Thoracic aorta (tissue), 2 donors: ENCODE measurements at regions not wholly inside any gene's neighbourhood (a gene's known extent, or its start where the extent isn't known, plus 50 kb on each side); places are given as distances from the start of the nearest gene placed in this dataset.

Source experiments
- ATAC-seq: fragments of 150-250 bp; one replicate; pipeline ENCODE4 v1.8.0; 2017; ENCODE audit warnings: low read depth; ENCODE audit not compliant: insufficient number of reproducible peaks, low FRiP score
- DNase-seq: peaks from one replicate; pipeline ENCODE4 v3.0.0-alpha.2; 2020; ENCODE audit warnings: low spot score
- H3K27ac ChIP-seq, 2 donors: fragments of 200-600 bp; sonication (generic); 1 replicate in 1 of 2; 2 replicates in 1 of 2; pipeline ENCODE4 v1.5.1; 2016; ENCODE audit warnings: mild to moderate bottlenecking in 2 of 2, moderate library complexity in 2 of 2
- H3K27me3 ChIP-seq: fragments of 200-600 bp; sonication (generic); replicated peaks from 2 replicates; pipeline ENCODE4 v1.6.0; 2016; ENCODE audit warnings: mild to moderate bottlenecking; ENCODE audit not compliant: insufficient read depth
- H3K36me3 ChIP-seq: fragments of 200-600 bp; sonication (generic); one replicate; pipeline ENCODE4 v1.5.1; 2016
- H3K4me1 ChIP-seq, 2 donors: fragments of 200-600 bp; sonication (generic); 1 replicate in 1 of 2; 2 replicates in 1 of 2; pipeline versions ENCODE4 v1.5.1 to v1.6.0; 2016; ENCODE audit warnings: low read depth in 2 of 2, mild to moderate bottlenecking in 1 of 2; ENCODE audit not compliant: control insufficient read depth in 1 of 2
- H3K4me3 ChIP-seq: fragments of 200-600 bp; sonication (generic); 2 replicates; pipeline ENCODE4 v1.5.1; 2016; ENCODE audit warnings: mild to moderate bottlenecking
- H3K9me3 ChIP-seq: fragments of 200-600 bp; sonication (generic); 2 replicates; pipeline ENCODE4 v1.5.1; 2016
- CTCF ChIP-seq: fragments of 200-600 bp; sonication (generic); IDR thresholded peaks from one replicate; pipeline ENCODE4 v1.5.1; 2019; ENCODE audit warnings: antibody characterized with exemption

GRCh38 chr6:14335071-14335470, 217.5 kb downstream of the CD83 start:
- Histone ChIP-seq H3K4me3 (no peak overlapping the region), H3K36me3 (no peaks in the 10 kb centered on the region), H3K27me3 (no peaks in the 10 kb centered on the region), H3K27ac (no peak overlapping the region), H3K9me3 (no peaks in the 10 kb centered on the region), H3K4me1 (peaks cover 0 to 24% of the 10 kb centered on the region in 2 donors)
- no peak for DNase-seq
- no peak for TF ChIP-seq CTCF
- ATAC-seq: no peak

GRCh38 chr6:14337152-14337551, 219.6 kb downstream of the CD83 start:
- no peak for TF ChIP-seq CTCF
- Histone ChIP-seq H3K9me3 (no peaks in the 10 kb centered on the region), H3K4me1 (peaks cover 0 to 25% of the 10 kb centered on the region in 2 donors), H3K4me3 (no peak overlapping the region), H3K27me3 (no peaks in the 10 kb centered on the region), H3K36me3 (no peaks in the 10 kb centered on the region), H3K27ac (no peak overlapping the region)
- no peak for DNase-seq
- ATAC-seq: no peak

- Histone ChIP-seq H3K4me1 (peaks cover 0 to 25% of the 10 kb centered on the region in 2 donors), H3K27me3 (no peaks in the 10 kb centered on the region), H3K27ac (no peak overlapping the region), H3K4me3 (no peak overlapping the region), H3K9me3 (no peaks in the 10 kb centered on the region), H3K36me3 (no peaks in the 10 kb centered on the region)
- DNase-seq (no peak), ATAC-seq (no peak)
- TF ChIP-seq CTCF: no peak
These were observed 221.6 kb downstream of the CD83 start for GRCh38 chr6:14339172-14339571.

- H3K9me3 ChIP-seq: no peaks in the 10 kb centered on the region
- ATAC-seq (no peak), DNase-seq (no peak)
- H3K27ac ChIP-seq: no peak overlapping the region
- TF ChIP-seq CTCF: no peak
- no peaks in the 10 kb centered on the region for H3K27me3 ChIP-seq
- H3K36me3 ChIP-seq: no peaks in the 10 kb centered on the region
- no peak overlapping the region for H3K4me3 ChIP-seq
- H3K4me1 ChIP-seq: peaks cover 0 to 25% of the 10 kb centered on the region in 2 donors
These were observed 222.4 kb downstream of the CD83 start for GRCh38 chr6:14339711-14340584.

- DNase-seq: no peak
- H3K9me3 ChIP-seq: no peaks in the 10 kb centered on the region
- no peaks in the 10 kb centered on the region for H3K36me3 ChIP-seq
- H3K4me1 ChIP-seq: peaks cover 0 to 5% of the 10 kb centered on the region in 2 donors
- H3K27ac ChIP-seq: no peak overlapping the region
- TF ChIP-seq CTCF: no peak
- ATAC-seq: no peak
- no peaks in the 10 kb centered on the region for H3K27me3 ChIP-seq
- no peak overlapping the region for H3K4me3 ChIP-seq
These were observed 226.9 kb downstream of the CD83 start for GRCh38 chr6:14344486-14344885.
